ENCODE measurements at regions not wholly inside any gene's neighbourhood (a gene's known extent, or its start where the extent isn't known, plus 50 kb on each side); places are given as distances from the start of the nearest gene placed in this dataset.
"Not testable (repeated sequence)": the region's sequence is repeated elsewhere in the genome, so short reads cannot be mapped to it uniquely, and the experiment has no call there.

GRCh38 chrX:94834226-94834625 lies 1160.2 kb downstream of the FAM133A start:
- Histone ChIP-seq H3K4me1 (ENCODE audit: control insufficient read depth in 5 of 5, insufficient read depth in 5 of 5, low read length in 5 of 5) (no peaks in the 10 kb centered on the region), H3K9me3 (ENCODE audit: control insufficient read depth in 5 of 5, low read length in 5 of 5) (no peaks in the 10 kb centered on the region), H3K36me3 (ENCODE audit: control insufficient read depth in 5 of 5, insufficient read depth in 5 of 5, low read length in 5 of 5) (no peaks in the 10 kb centered on the region), H3K27me3 (ENCODE audit: control insufficient read depth in 5 of 5, insufficient read depth in 4 of 5, low read length in 5 of 5) (peaks cover 0 to under 1% (median 0%) of the 10 kb centered on the region in 5 donors), H3K4me3 (ENCODE audit: low read depth in 1 of 5, low read length in 5 of 5) (no peak overlapping the region), H3K27ac (ENCODE audit: low read depth, low read length) (no peak overlapping the region), H3K9ac (ENCODE audit: low read length in 5 of 5) (no peak overlapping the region)

GRCh38 chrX:94850811-94851210 lies 1176.8 kb downstream of the FAM133A start:
- Histone ChIP-seq H3K9ac (ENCODE audit: low read length in 5 of 5) (no peak overlapping the region), H3K27me3 (ENCODE audit: control insufficient read depth in 5 of 5, insufficient read depth in 4 of 5, low read length in 5 of 5) (peaks cover 0 to 3% (median 0%) of the 10 kb centered on the region in 5 donors), H3K4me1 (ENCODE audit: control insufficient read depth in 5 of 5, insufficient read depth in 5 of 5, low read length in 5 of 5) (no peaks in the 10 kb centered on the region), H3K36me3 (ENCODE audit: control insufficient read depth in 5 of 5, insufficient read depth in 5 of 5, low read length in 5 of 5) (no peaks in the 10 kb centered on the region), H3K27ac (ENCODE audit: low read depth, low read length) (no peak overlapping the region), H3K4me3 (ENCODE audit: low read depth in 1 of 5, low read length in 5 of 5) (no peak overlapping the region), H3K9me3 (ENCODE audit: control insufficient read depth in 5 of 5, low read length in 5 of 5) (no peaks in the 10 kb centered on the region)

GRCh38 chrX:94854251-94854650 lies 1180.2 kb downstream of the FAM133A start:
- Histone ChIP-seq H3K27ac (ENCODE audit: low read depth, low read length) (no peak overlapping the region), H3K4me3 (ENCODE audit: low read depth in 1 of 5, low read length in 5 of 5) (no peak overlapping the region), H3K36me3 (ENCODE audit: control insufficient read depth in 5 of 5, insufficient read depth in 5 of 5, low read length in 5 of 5) (no peaks in the 10 kb centered on the region), H3K27me3 (ENCODE audit: control insufficient read depth in 5 of 5, insufficient read depth in 4 of 5, low read length in 5 of 5) (peaks cover 0 to 3% (median 0%) of the 10 kb centered on the region in 5 donors), H3K9ac (ENCODE audit: low read length in 5 of 5) (no peak overlapping the region), H3K9me3 (ENCODE audit: control insufficient read depth in 5 of 5, low read length in 5 of 5) (no peaks in the 10 kb centered on the region), H3K4me1 (ENCODE audit: control insufficient read depth in 5 of 5, insufficient read depth in 5 of 5, low read length in 5 of 5) (no peaks in the 10 kb centered on the region)

- not testable (repeated sequence) for H3K4me1 ChIP-seq (ENCODE audit: control insufficient read depth in 5 of 5, insufficient read depth in 5 of 5, low read length in 5 of 5); H3K36me3 ChIP-seq (ENCODE audit: control insufficient read depth in 5 of 5, insufficient read depth in 5 of 5, low read length in 5 of 5); H3K4me3 ChIP-seq (ENCODE audit: low read depth in 1 of 5, low read length in 5 of 5); H3K27me3 ChIP-seq (ENCODE audit: control insufficient read depth in 5 of 5, insufficient read depth in 4 of 5, low read length in 5 of 5); H3K9me3 ChIP-seq (ENCODE audit: control insufficient read depth in 5 of 5, low read length in 5 of 5); H3K9ac ChIP-seq (ENCODE audit: low read length in 5 of 5); H3K27ac ChIP-seq (ENCODE audit: low read depth, low read length)
Observed at GRCh38 chrX:94862470-94862869, 1188.5 kb downstream of the FAM133A start.

- Histone ChIP-seq H3K36me3 (ENCODE audit: control insufficient read depth in 5 of 5, insufficient read depth in 5 of 5, low read length in 5 of 5) (no peaks in the 10 kb centered on the region), H3K27ac (ENCODE audit: low read depth, low read length) (no peak overlapping the region), H3K27me3 (ENCODE audit: control insufficient read depth in 5 of 5, insufficient read depth in 4 of 5, low read length in 5 of 5) (peaks cover 0 to 5% (median 0%) of the 10 kb centered on the region in 5 donors), H3K4me1 (ENCODE audit: control insufficient read depth in 5 of 5, insufficient read depth in 5 of 5, low read length in 5 of 5) (no peaks in the 10 kb centered on the region), H3K9me3 (ENCODE audit: control insufficient read depth in 5 of 5, low read length in 5 of 5) (peaks cover 0 to 11% (median 3%) of the 10 kb centered on the region in 5 donors), H3K9ac (ENCODE audit: low read length in 5 of 5) (no peak overlapping the region), H3K4me3 (ENCODE audit: low read depth in 1 of 5, low read length in 5 of 5) (no peak overlapping the region)
Observed at GRCh38 chrX:94871640-94872039, 1197.6 kb downstream of the FAM133A start.

GRCh38 chrX:94901849-94902248 lies 1227.8 kb downstream of the FAM133A start:
- H3K4me3 ChIP-seq (ENCODE audit: low read depth in 1 of 5, low read length in 5 of 5): no peak overlapping the region
- peaks cover 0 to 9% (median 6%) of the 10 kb centered on the region in 5 donors for H3K27me3 ChIP-seq (ENCODE audit: control insufficient read depth in 5 of 5, insufficient read depth in 4 of 5, low read length in 5 of 5)
- H3K36me3 ChIP-seq (ENCODE audit: control insufficient read depth in 5 of 5, insufficient read depth in 5 of 5, low read length in 5 of 5): no peaks in the 10 kb centered on the region
- H3K9me3 ChIP-seq (ENCODE audit: control insufficient read depth in 5 of 5, low read length in 5 of 5): peaks cover 0 to 2% (median 0%) of the 10 kb centered on the region in 5 donors
- H3K9ac ChIP-seq (ENCODE audit: low read length in 5 of 5): no peak overlapping the region
- no peaks in the 10 kb centered on the region for H3K4me1 ChIP-seq (ENCODE audit: control insufficient read depth in 5 of 5, insufficient read depth in 5 of 5, low read length in 5 of 5)
- no peak overlapping the region for H3K27ac ChIP-seq (ENCODE audit: low read depth, low read length)

- Histone ChIP-seq H3K9ac (ENCODE audit: low read length in 5 of 5) (no peak overlapping the region), H3K27ac (ENCODE audit: low read depth, low read length) (no peak overlapping the region), H3K4me1 (ENCODE audit: control insufficient read depth in 5 of 5, insufficient read depth in 5 of 5, low read length in 5 of 5) (no peaks in the 10 kb centered on the region), H3K4me3 (ENCODE audit: low read depth in 1 of 5, low read length in 5 of 5) (no peak overlapping the region), H3K9me3 (ENCODE audit: control insufficient read depth in 5 of 5, low read length in 5 of 5) (no peaks in the 10 kb centered on the region), H3K36me3 (ENCODE audit: control insufficient read depth in 5 of 5, insufficient read depth in 5 of 5, low read length in 5 of 5) (no peaks in the 10 kb centered on the region), H3K27me3 (ENCODE audit: control insufficient read depth in 5 of 5, insufficient read depth in 4 of 5, low read length in 5 of 5) (peaks cover 0 to 7% (median 4%) of the 10 kb centered on the region in 5 donors)
Observed at GRCh38 chrX:94908171-94908570, 1234.2 kb downstream of the FAM133A start.

GRCh38 chrX:94908648-94909047 lies 1234.6 kb downstream of the FAM133A start:
- peaks cover 0 to 7% (median 4%) of the 10 kb centered on the region in 5 donors for H3K27me3 ChIP-seq (ENCODE audit: control insufficient read depth in 5 of 5, insufficient read depth in 4 of 5, low read length in 5 of 5)
- no peak overlapping the region for H3K9ac ChIP-seq (ENCODE audit: low read length in 5 of 5)
- no peaks in the 10 kb centered on the region for H3K9me3 ChIP-seq (ENCODE audit: control insufficient read depth in 5 of 5, low read length in 5 of 5)
- H3K4me3 ChIP-seq (ENCODE audit: low read depth in 1 of 5, low read length in 5 of 5): no peak overlapping the region
- H3K4me1 ChIP-seq (ENCODE audit: control insufficient read depth in 5 of 5, insufficient read depth in 5 of 5, low read length in 5 of 5): no peaks in the 10 kb centered on the region
- no peaks in the 10 kb centered on the region for H3K36me3 ChIP-seq (ENCODE audit: control insufficient read depth in 5 of 5, insufficient read depth in 5 of 5, low read length in 5 of 5)
- no peak overlapping the region for H3K27ac ChIP-seq (ENCODE audit: low read depth, low read length)

- Histone ChIP-seq H3K27me3 (ENCODE audit: control insufficient read depth in 5 of 5, insufficient read depth in 4 of 5, low read length in 5 of 5) (peaks cover 0 to under 1% (median 0%) of the 10 kb centered on the region in 5 donors), H3K4me3 (ENCODE audit: low read depth in 1 of 5, low read length in 5 of 5) (no peak overlapping the region), H3K36me3 (ENCODE audit: control insufficient read depth in 5 of 5, insufficient read depth in 5 of 5, low read length in 5 of 5) (no peaks in the 10 kb centered on the region), H3K9me3 (ENCODE audit: control insufficient read depth in 5 of 5, low read length in 5 of 5) (no peaks in the 10 kb centered on the region), H3K27ac (ENCODE audit: low read depth, low read length) (no peak overlapping the region), H3K9ac (ENCODE audit: low read length in 5 of 5) (no peak overlapping the region), H3K4me1 (ENCODE audit: control insufficient read depth in 5 of 5, insufficient read depth in 5 of 5, low read length in 5 of 5) (no peaks in the 10 kb centered on the region)
Observed at GRCh38 chrX:94914235-94914634, 1240.2 kb downstream of the FAM133A start.

GRCh38 chrX:94932278-94932965 lies 1258.4 kb downstream of the FAM133A start:
- no peaks in the 10 kb centered on the region for H3K9me3 ChIP-seq (ENCODE audit: control insufficient read depth in 5 of 5, low read length in 5 of 5)
- H3K4me1 ChIP-seq (ENCODE audit: control insufficient read depth in 5 of 5, insufficient read depth in 5 of 5, low read length in 5 of 5): peaks cover 0 to 9% (median 3%) of the 10 kb centered on the region in 5 donors
- H3K9ac ChIP-seq (ENCODE audit: low read length in 5 of 5): no peak overlapping the region
- no peak overlapping the region for H3K27ac ChIP-seq (ENCODE audit: low read depth, low read length)
- no peak overlapping the region for H3K4me3 ChIP-seq (ENCODE audit: low read depth in 1 of 5, low read length in 5 of 5)
- peaks cover 0 to 4% (median 0%) of the 10 kb centered on the region in 5 donors for H3K27me3 ChIP-seq (ENCODE audit: control insufficient read depth in 5 of 5, insufficient read depth in 4 of 5, low read length in 5 of 5)
- H3K36me3 ChIP-seq (ENCODE audit: control insufficient read depth in 5 of 5, insufficient read depth in 5 of 5, low read length in 5 of 5): no peaks in the 10 kb centered on the region
